Prostate gland (tissue), 2 donors: ENCODE measurements at regions not wholly inside any gene's neighbourhood (a gene's known extent, or its start where the extent isn't known, plus 50 kb on each side); places are given as distances from the start of the nearest gene placed in this dataset.

Source experiments
- POLR2A ChIP-seq: fragments of 450-650 bp; IDR thresholded peaks from one replicate; pipeline ENCODE4 v1.6.1; 2016; ENCODE audit warnings: antibody characterized with exemption, mild to moderate bottlenecking
- POLR2AphosphoS5 ChIP-seq: sonication (generic); formaldehyde crosslinking; IDR thresholded peaks from one replicate; pipeline ENCODE4 v1.6.1; 2017; ENCODE audit warnings: antibody characterized with exemption
- TF ChIP-seq, protein P1 (sequence below), 4 experiments: fragments of 200-600 bp in 2 of 4; fragments of 450-650 bp in 2 of 4; sonication (generic) in 2 of 4; IDR thresholded peaks; 1 replicate in 3 of 4; 2 replicates in 1 of 4; pipeline ENCODE4 v1.5.1; 2016 to 2019; ENCODE audit warnings: antibody characterized with exemption in 4 of 4, mild to moderate bottlenecking in 2 of 4, moderate library complexity in 2 of 4

DNA sequence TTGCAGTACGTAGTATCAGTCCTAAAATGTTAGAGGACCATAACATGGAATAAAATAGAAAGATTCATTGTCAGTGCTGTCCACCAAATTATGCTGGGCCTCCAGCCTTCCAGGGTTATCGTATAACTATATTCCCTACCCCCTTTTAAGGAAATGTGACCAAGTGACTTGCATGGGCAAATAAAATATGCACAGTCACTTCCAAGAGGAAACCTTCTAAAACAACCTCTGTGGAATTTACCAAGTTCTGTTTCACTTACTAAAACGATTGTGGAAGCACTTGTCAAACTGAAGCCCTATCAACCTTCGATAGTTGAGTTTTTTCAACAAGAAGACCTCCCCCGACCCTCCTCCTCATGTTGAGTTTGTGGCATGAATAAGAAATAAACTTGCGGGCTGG is 345.4 kb upstream of the C16orf82 start:
- TF ChIP-seq, protein P1, sequence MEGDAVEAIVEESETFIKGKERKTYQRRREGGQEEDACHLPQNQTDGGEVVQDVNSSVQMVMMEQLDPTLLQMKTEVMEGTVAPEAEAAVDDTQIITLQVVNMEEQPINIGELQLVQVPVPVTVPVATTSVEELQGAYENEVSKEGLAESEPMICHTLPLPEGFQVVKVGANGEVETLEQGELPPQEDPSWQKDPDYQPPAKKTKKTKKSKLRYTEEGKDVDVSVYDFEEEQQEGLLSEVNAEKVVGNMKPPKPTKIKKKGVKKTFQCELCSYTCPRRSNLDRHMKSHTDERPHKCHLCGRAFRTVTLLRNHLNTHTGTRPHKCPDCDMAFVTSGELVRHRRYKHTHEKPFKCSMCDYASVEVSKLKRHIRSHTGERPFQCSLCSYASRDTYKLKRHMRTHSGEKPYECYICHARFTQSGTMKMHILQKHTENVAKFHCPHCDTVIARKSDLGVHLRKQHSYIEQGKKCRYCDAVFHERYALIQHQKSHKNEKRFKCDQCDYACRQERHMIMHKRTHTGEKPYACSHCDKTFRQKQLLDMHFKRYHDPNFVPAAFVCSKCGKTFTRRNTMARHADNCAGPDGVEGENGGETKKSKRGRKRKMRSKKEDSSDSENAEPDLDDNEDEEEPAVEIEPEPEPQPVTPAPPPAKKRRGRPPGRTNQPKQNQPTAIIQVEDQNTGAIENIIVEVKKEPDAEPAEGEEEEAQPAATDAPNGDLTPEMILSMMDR (IDR thresholded peaks at IDR 0.05) = no peak
- TF ChIP-seq POLR2A (no peak), POLR2AphosphoS5 (no peak)
